GM12874 (cell line): ENCODE measurements at regions not wholly inside any gene's neighbourhood (a gene's known extent, or its start where the extent isn't known, plus 50 kb on each side); places are given as distances from the start of the nearest gene placed in this dataset.

ENCODE experiments used
- CTCF ChIP-seq: IDR thresholded peaks from 2 replicates; pipeline ENCODE4 v1.5.1; 2011; ENCODE audit warnings: low read depth, mild to moderate bottlenecking, control low read depth, low read length, moderate library complexity; ENCODE audit not compliant: insufficient read depth

- TF ChIP-seq CTCF: no peak
Measured at GRCh38 chr15:46858150-46858549, 859.2 kb upstream of the SEMA6D start.

DNA sequence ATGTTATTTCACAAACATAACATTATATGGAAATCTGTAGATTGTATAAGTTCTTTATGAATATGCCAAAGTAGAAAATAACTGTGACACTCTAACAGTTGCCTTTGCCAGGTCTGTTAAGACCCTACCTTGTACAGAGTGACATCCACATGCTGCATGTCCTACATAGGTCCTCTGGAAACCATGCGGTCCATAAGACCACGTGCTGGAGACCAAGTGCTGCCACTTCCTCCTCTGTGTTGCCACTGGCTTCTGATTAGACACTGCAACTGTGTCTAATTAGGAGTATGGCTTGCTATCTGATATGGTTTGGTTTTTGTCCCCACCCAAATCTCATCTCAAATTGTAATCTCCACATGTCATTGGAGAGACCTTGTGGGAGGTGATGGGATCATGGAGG, 855.5 kb upstream of the SEMA6D start:
- no peak for TF ChIP-seq CTCF

- TF ChIP-seq CTCF: no peak
Measured at GRCh38 chr15:46865155-46865554, 852.1 kb upstream of the SEMA6D start.

- TF ChIP-seq CTCF: no peak
Measured at GRCh38 chr15:46872286-46872980, 844.9 kb upstream of the SEMA6D start.

- no peak for TF ChIP-seq CTCF
Measured at GRCh38 chr15:46872981-46873330, 844.3 kb upstream of the SEMA6D start.

- no peak for TF ChIP-seq CTCF
Measured at GRCh38 chr15:46879032-46879770, 838.1 kb upstream of the SEMA6D start.

- no peak for TF ChIP-seq CTCF
Measured at GRCh38 chr15:46880791-46881190, 836.5 kb upstream of the SEMA6D start.
